ENCODE measurements at regions not wholly inside any gene's neighbourhood (a gene's known extent, or its start where the extent isn't known, plus 50 kb on each side); places are given as distances from the start of the nearest gene placed in this dataset.

DNA sequence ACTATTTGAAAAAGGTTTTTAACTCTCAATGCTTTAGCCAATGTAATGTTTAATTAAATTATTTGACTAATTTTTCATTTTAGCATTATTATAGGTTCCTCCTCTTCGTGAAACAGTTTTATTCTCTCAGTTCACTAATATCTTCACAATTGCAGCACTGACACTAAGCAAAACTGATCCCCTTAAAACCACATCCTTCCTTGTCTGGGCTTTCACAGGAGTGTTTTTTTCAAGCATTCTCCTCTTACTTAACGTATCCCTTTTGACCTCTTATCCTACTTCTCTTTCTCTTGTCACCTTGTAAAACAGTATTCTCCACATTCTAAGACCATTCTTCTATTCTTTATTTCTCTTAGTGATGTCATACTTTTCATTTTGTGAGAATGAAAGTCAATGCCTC, 112.8 kb downstream of the DSC3 start:
- Histone ChIP-seq H3K27ac (ENCODE audit: low read length) (no peak overlapping the region), H3K4me3 (ENCODE audit: low read depth in 1 of 2, low read length in 2 of 2) (no peak overlapping the region), H3K4me1 (ENCODE audit: control insufficient read depth in 1 of 2, insufficient read depth in 2 of 2, low read length in 2 of 2) (no peaks in the 10 kb centered on the region), H3K27me3 (ENCODE audit: low read depth, low read length) (no peaks in the 10 kb centered on the region), H3K36me3 (ENCODE audit: control insufficient read depth in 1 of 2, insufficient read depth in 2 of 2, low read length in 2 of 2) (no peaks in the 10 kb centered on the region), H3K9me3 (ENCODE audit: control insufficient read depth in 1 of 2, low read length in 2 of 2) (no peaks in the 10 kb centered on the region)

DNA sequence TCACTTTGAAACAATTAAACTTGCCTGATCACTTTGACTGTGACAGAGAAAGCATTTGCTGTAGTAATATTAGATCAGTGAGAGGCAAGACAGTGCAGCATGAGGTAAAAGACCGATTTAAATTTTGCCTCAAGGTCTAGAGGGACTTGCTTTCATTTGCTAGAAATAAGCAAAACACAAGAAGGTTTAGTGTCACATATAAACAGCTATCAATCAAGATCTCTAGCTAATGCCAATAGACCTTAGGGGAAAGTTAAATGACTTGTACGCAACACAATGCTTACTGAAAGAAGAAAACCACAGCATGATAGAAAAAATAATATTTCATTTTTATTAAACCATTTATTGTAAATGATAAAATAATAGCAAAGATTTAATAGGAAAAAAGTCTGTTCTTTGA, 113.5 kb downstream of the DSC3 start:
- Histone ChIP-seq H3K27ac (ENCODE audit: low read length) (no peak overlapping the region), H3K27me3 (ENCODE audit: low read depth, low read length) (no peaks in the 10 kb centered on the region), H3K36me3 (ENCODE audit: control insufficient read depth in 1 of 2, insufficient read depth in 2 of 2, low read length in 2 of 2) (no peaks in the 10 kb centered on the region), H3K4me1 (ENCODE audit: control insufficient read depth in 1 of 2, insufficient read depth in 2 of 2, low read length in 2 of 2) (no peaks in the 10 kb centered on the region), H3K4me3 (ENCODE audit: low read depth in 1 of 2, low read length in 2 of 2) (no peak overlapping the region), H3K9me3 (ENCODE audit: control insufficient read depth in 1 of 2, low read length in 2 of 2) (no peaks in the 10 kb centered on the region)

DNA sequence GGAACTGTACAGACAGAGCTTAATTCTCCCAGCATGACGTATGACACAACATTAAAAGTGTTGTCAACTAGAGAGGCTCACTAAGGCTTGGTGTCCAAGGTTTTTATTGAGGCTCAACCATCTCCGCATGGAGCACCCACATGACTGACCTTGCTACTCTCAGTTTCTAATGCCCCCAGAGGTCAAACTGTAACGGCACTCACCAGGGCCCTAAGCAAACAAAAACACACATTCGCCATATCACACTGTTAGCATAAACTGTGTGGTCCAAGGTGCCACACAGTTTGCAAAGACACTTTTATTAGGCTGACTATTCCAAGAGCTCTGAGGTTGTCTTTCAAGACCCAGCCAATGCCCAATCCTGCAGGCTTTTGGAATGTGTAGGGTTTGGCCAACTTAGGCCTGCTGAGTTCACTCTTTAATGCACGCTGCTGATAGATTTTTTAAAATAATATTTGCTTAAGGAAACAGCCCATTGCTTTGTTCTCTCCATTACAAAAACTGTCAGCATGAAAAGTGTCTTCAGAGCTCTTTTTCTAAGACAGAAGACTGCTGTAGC, 114.9 kb downstream of the DSC3 start:
- no peak overlapping the region for H3K4me3 ChIP-seq (ENCODE audit: low read depth in 1 of 2, low read length in 2 of 2)
- no peaks in the 10 kb centered on the region for H3K9me3 ChIP-seq (ENCODE audit: control insufficient read depth in 1 of 2, low read length in 2 of 2)
- no peak overlapping the region for H3K27ac ChIP-seq (ENCODE audit: low read length)
- no peaks in the 10 kb centered on the region for H3K4me1 ChIP-seq (ENCODE audit: control insufficient read depth in 1 of 2, insufficient read depth in 2 of 2, low read length in 2 of 2)
- no peaks in the 10 kb centered on the region for H3K27me3 ChIP-seq (ENCODE audit: low read depth, low read length)
- H3K36me3 ChIP-seq (ENCODE audit: control insufficient read depth in 1 of 2, insufficient read depth in 2 of 2, low read length in 2 of 2), result no peaks in the 10 kb centered on the region

DNA sequence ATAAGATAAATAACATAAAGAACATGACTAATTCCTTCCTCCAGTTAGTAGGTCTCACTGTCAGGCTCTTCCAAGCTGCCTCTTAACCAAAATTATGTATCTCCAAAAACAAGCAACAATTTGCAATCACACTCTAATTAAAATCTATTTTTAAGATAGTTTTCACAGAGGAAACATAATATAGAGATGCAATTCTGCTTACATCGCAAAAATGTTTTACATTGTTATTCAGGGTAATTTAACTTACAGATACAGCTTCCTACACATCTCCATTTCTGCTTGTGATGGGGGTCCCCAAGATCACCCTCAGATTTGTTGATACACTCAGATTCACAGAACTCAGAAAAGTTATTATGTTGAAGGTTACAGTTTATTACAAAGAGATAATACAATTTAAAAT, 115.5 kb downstream of the DSC3 start:
- no peak overlapping the region for H3K27ac ChIP-seq (ENCODE audit: low read length)
- H3K9me3 ChIP-seq (ENCODE audit: control insufficient read depth in 1 of 2, low read length in 2 of 2), result no peaks in the 10 kb centered on the region
- no peaks in the 10 kb centered on the region for H3K27me3 ChIP-seq (ENCODE audit: low read depth, low read length)
- no peaks in the 10 kb centered on the region for H3K4me1 ChIP-seq (ENCODE audit: control insufficient read depth in 1 of 2, insufficient read depth in 2 of 2, low read length in 2 of 2)
- no peak overlapping the region for H3K4me3 ChIP-seq (ENCODE audit: low read depth in 1 of 2, low read length in 2 of 2)
- H3K36me3 ChIP-seq (ENCODE audit: control insufficient read depth in 1 of 2, insufficient read depth in 2 of 2, low read length in 2 of 2), result no peaks in the 10 kb centered on the region

DNA sequence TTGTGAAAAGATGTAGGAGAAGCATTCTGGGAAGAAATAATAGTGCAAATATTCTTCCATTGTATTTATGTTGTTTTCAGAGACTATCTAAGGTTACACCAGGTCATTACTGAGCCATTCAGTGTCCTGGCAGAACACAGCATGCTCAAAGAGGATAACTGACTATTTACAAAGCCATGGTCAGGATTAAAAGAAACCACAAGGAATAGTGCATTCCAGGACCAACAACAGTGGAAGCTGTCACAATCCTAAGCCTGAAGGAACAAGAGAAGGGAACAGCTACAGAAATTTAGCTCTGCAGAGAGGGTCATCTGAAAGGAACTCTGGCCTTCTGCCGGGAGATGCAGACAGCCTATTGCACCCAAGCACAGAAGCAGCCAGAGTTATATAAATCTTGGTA, 116.7 kb downstream of the DSC3 start:
- Histone ChIP-seq H3K36me3 (ENCODE audit: control insufficient read depth in 1 of 2, insufficient read depth in 2 of 2, low read length in 2 of 2) (no peaks in the 10 kb centered on the region), H3K27me3 (ENCODE audit: low read depth, low read length) (no peaks in the 10 kb centered on the region), H3K4me1 (ENCODE audit: control insufficient read depth in 1 of 2, insufficient read depth in 2 of 2, low read length in 2 of 2) (no peaks in the 10 kb centered on the region), H3K27ac (ENCODE audit: low read length) (no peak overlapping the region), H3K9me3 (ENCODE audit: control insufficient read depth in 1 of 2, low read length in 2 of 2) (no peaks in the 10 kb centered on the region), H3K4me3 (ENCODE audit: low read depth in 1 of 2, low read length in 2 of 2) (no peak overlapping the region)

DNA sequence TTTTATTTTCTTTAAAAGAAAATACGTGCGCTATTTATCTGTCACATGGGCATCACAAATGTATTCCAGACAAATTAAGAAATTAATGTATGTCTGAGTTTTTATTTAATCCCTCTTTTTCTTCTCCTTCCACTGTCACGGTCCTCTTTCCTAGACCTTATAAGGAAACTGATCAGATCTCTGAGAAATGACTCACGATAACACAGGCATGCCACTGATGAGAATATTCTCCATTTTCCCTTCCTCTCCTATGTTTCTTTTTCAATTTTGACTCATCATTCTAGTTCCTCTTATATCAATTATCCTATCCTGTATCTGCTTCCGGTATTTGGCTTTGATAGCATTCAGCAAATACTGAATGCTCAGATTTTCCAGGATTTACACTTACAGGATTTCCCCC, 121.8 kb downstream of the DSC3 start:
- no peaks in the 10 kb centered on the region for H3K36me3 ChIP-seq (ENCODE audit: control insufficient read depth in 1 of 2, insufficient read depth in 2 of 2, low read length in 2 of 2)
- H3K9me3 ChIP-seq (ENCODE audit: control insufficient read depth in 1 of 2, low read length in 2 of 2), result no peaks in the 10 kb centered on the region
- H3K4me1 ChIP-seq (ENCODE audit: control insufficient read depth in 1 of 2, insufficient read depth in 2 of 2, low read length in 2 of 2), result no peaks in the 10 kb centered on the region
- no peak overlapping the region for H3K27ac ChIP-seq (ENCODE audit: low read length)
- H3K27me3 ChIP-seq (ENCODE audit: low read depth, low read length), result no peaks in the 10 kb centered on the region
- no peak overlapping the region for H3K4me3 ChIP-seq (ENCODE audit: low read depth in 1 of 2, low read length in 2 of 2)

DNA sequence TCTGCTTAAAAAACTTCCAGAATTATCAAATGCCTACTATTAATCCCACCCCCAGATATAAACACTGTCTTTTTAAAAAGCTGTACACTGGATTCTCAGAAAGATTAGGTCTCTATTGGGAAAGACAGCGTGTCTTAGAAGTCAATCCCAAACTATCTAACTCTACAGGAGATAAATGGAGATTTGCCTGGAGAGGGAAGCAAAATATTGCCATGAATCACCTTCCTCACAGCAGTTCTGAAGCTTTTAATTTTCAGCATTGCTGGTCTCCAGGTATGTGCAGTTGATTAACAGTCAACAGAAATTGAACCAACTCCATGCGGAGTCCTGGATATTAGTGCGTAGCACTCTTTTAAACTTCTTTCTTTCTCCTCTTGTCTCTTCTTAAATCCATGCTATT, 122.2 kb downstream of the DSC3 start:
- Histone ChIP-seq H3K4me1 (ENCODE audit: control insufficient read depth in 1 of 2, insufficient read depth in 2 of 2, low read length in 2 of 2) (no peaks in the 10 kb centered on the region), H3K36me3 (ENCODE audit: control insufficient read depth in 1 of 2, insufficient read depth in 2 of 2, low read length in 2 of 2) (no peaks in the 10 kb centered on the region), H3K9me3 (ENCODE audit: control insufficient read depth in 1 of 2, low read length in 2 of 2) (no peaks in the 10 kb centered on the region), H3K4me3 (ENCODE audit: low read depth in 1 of 2, low read length in 2 of 2) (no peak overlapping the region), H3K27me3 (ENCODE audit: low read depth, low read length) (no peaks in the 10 kb centered on the region), H3K27ac (ENCODE audit: low read length) (no peak overlapping the region)

DNA sequence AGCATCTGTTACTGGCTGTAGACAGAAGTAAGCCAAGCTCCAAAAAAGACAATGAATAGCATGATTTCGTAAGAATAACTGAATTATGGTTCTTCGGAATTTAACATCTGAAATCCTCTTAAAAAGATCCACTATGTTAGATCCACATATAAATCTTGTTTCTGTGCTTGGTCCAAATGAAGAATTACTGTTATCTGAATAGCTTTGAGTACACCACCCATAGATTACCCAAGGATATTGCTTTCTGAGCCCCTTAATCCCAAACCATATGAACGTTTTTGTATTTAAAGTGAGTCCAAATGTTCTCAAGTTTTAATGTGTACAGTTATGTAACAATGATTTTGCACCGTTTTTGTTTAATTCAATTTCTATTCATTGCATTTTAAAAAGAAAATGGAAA, 124.9 kb downstream of the DSC3 start:
- Histone ChIP-seq H3K27me3 (ENCODE audit: low read depth, low read length) (no peaks in the 10 kb centered on the region), H3K36me3 (ENCODE audit: control insufficient read depth in 1 of 2, insufficient read depth in 2 of 2, low read length in 2 of 2) (no peaks in the 10 kb centered on the region), H3K9me3 (ENCODE audit: control insufficient read depth in 1 of 2, low read length in 2 of 2) (no peaks in the 10 kb centered on the region), H3K27ac (ENCODE audit: low read length) (no peak overlapping the region), H3K4me3 (ENCODE audit: low read depth in 1 of 2, low read length in 2 of 2) (no peak overlapping the region), H3K4me1 (ENCODE audit: control insufficient read depth in 1 of 2, insufficient read depth in 2 of 2, low read length in 2 of 2) (no peaks in the 10 kb centered on the region)

DNA sequence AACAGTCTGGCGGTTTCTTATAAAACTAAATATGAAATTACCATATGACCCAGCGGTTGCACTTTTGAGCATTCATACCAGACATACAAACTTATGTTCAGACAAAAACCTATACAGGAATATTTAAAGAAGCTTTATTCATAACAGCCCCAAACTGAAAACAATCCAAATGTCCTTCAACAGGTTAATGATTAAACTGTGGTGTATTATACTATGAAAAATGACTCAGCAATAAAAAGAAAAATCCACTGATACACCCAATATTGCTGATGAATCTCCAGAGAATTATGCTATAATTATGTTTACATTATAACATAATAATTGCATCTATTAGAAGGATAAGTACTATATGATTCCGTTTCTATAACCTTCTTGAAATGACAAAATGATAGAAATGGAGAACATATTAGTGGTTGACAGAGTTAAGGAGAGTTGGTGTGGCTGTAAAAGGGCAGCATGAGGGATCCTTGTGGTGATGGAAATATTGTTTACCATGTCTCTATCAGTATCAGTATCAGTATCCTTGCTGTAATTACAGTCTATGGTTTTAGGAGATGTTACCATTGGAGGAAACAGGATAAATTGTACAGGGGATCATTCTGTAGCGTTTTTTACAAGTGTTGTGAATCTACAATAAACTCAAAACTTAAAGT, 127.1 kb downstream of the DSC3 start:
- no peaks in the 10 kb centered on the region for H3K4me1 ChIP-seq (ENCODE audit: control insufficient read depth in 1 of 2, insufficient read depth in 2 of 2, low read length in 2 of 2)
- no peaks in the 10 kb centered on the region for H3K9me3 ChIP-seq (ENCODE audit: control insufficient read depth in 1 of 2, low read length in 2 of 2)
- H3K27me3 ChIP-seq (ENCODE audit: low read depth, low read length), result no peaks in the 10 kb centered on the region
- no peak overlapping the region for H3K4me3 ChIP-seq (ENCODE audit: low read depth in 1 of 2, low read length in 2 of 2)
- H3K27ac ChIP-seq (ENCODE audit: low read length), result no peak overlapping the region
- H3K36me3 ChIP-seq (ENCODE audit: control insufficient read depth in 1 of 2, insufficient read depth in 2 of 2, low read length in 2 of 2), result no peaks in the 10 kb centered on the region

DNA sequence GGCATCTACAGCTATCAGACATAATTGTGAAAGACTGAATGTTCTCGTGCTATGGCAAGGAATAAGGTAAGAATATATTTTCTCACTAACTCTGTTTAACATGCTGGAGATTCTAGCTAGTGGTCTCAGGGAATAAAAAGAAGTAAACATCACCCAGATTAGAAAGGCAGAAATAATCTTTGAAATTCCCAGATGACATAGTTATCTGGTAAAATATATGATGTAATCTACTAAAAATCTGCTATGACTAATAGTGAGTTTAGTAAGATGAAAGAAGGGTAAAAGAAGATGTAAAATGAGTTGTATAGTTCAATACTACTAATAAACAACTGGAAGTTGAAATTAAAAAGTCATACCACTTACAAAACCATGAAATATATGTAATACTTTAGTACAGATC, 134.2 kb downstream of the DSC3 start:
- no peaks in the 10 kb centered on the region for H3K27me3 ChIP-seq (ENCODE audit: low read depth, low read length)
- H3K4me3 ChIP-seq (ENCODE audit: low read depth in 1 of 2, low read length in 2 of 2), result no peak overlapping the region
- H3K36me3 ChIP-seq (ENCODE audit: control insufficient read depth in 1 of 2, insufficient read depth in 2 of 2, low read length in 2 of 2), result no peaks in the 10 kb centered on the region
- no peak overlapping the region for H3K27ac ChIP-seq (ENCODE audit: low read length)
- no peaks in the 10 kb centered on the region for H3K9me3 ChIP-seq (ENCODE audit: control insufficient read depth in 1 of 2, low read length in 2 of 2)
- H3K4me1 ChIP-seq (ENCODE audit: control insufficient read depth in 1 of 2, insufficient read depth in 2 of 2, low read length in 2 of 2), result no peaks in the 10 kb centered on the region

DNA sequence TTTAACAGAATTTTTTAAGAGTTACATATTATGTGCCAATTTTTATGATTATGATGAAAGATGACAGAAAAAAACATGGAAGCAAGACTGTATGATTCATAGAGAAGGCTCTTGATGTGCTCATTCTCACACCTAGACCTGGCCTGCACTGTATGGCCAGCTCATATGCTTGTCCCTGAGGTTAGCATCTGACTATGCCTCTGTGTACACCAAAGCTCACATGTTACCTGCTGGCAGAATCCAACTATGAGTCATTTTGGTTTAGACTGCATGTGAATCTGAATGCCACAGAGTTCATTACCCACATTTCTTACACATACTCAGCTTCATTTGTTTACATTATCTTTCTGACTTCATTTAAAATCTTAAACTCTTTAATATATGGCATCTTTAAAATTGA, 139.0 kb downstream of the DSC3 start:
- no peak overlapping the region for H3K4me3 ChIP-seq (ENCODE audit: low read depth in 1 of 2, low read length in 2 of 2)
- no peaks in the 10 kb centered on the region for H3K4me1 ChIP-seq (ENCODE audit: control insufficient read depth in 1 of 2, insufficient read depth in 2 of 2, low read length in 2 of 2)
- H3K27me3 ChIP-seq (ENCODE audit: low read depth, low read length), result no peaks in the 10 kb centered on the region
- H3K9me3 ChIP-seq (ENCODE audit: control insufficient read depth in 1 of 2, low read length in 2 of 2), result no peaks in the 10 kb centered on the region
- H3K36me3 ChIP-seq (ENCODE audit: control insufficient read depth in 1 of 2, insufficient read depth in 2 of 2, low read length in 2 of 2), result no peaks in the 10 kb centered on the region
- H3K27ac ChIP-seq (ENCODE audit: low read length), result no peak overlapping the region

Measured in muscle layer of duodenum (tissue), 2 donors.